Activated T-cell treated with anti-CD3 and anti-CD28 coated beads, Interleukin-2, amount 50 U/mL, for 72 hours (primary cell): ENCODE measurements at regions not wholly inside any gene's neighbourhood (a gene's known extent, or its start where the extent isn't known, plus 50 kb on each side); places are given as distances from the start of the nearest gene placed in this dataset.

ENCODE experiments used
- ATAC-seq, 2 donors: fragments of 150-1000 bp; cut with Tn5 transposase; replicated peaks in 1 of 2; 2 replicates each; pipeline ENCODE4 v1.10.0; 2021; ENCODE audit warnings: moderate library complexity in 2 of 2, mild to moderate bottlenecking in 1 of 2
- DNase-seq, 2 donors: peaks; one replicate each; pipeline ENCODE4 v3.0.0; 2021 to 2022; ENCODE audit warnings: mixed read lengths in 1 of 2
- H3K27ac Mint-ChIP-seq: one replicate; pipeline ENCODE4 v1.8.0; 2022; ENCODE audit warnings: mild to moderate bottlenecking, moderate library complexity, mixed read lengths
- H3K27me3 Mint-ChIP-seq: one replicate; pipeline ENCODE4 v1.8.0; 2022; ENCODE audit warnings: low read depth, mixed read lengths
- H3K36me3 Mint-ChIP-seq, 2 donors: one replicate each; pipeline ENCODE4 v1.8.0; 2022; ENCODE audit warnings: mixed read lengths in 2 of 2, mild to moderate bottlenecking in 1 of 2; ENCODE audit not compliant: insufficient read depth in 2 of 2
- H3K4me1 Mint-ChIP-seq: one replicate; pipeline ENCODE4 v1.8.0; 2022; ENCODE audit warnings: low read depth, mixed read lengths
- H3K4me3 Mint-ChIP-seq, 2 donors: one replicate each; pipeline ENCODE4 v1.8.0; 2022; ENCODE audit warnings: mild to moderate bottlenecking in 2 of 2, mixed read lengths in 2 of 2, moderate library complexity in 2 of 2
- H3K9me3 Mint-ChIP-seq, 2 donors: one replicate each; pipeline ENCODE4 v1.8.0; 2022; ENCODE audit warnings: mixed read lengths in 2 of 2

- peaks cover 0 to 4% of the 10 kb centered on the region in 2 donors for H3K9me3 Mint-ChIP-seq
- no peaks in the 10 kb centered on the region for H3K27me3 Mint-ChIP-seq
- H3K4me3 Mint-ChIP-seq, result peak overlapping the region; percentile 13 to 24
- peak; percentile 64 to 66 for ATAC-seq
- peak overlapping the region; percentile 47 for H3K27ac Mint-ChIP-seq
- H3K4me1 Mint-ChIP-seq, result peaks cover 70% of the 10 kb centered on the region
- peaks cover 0 to 5% of the 10 kb centered on the region in 2 donors for H3K36me3 Mint-ChIP-seq
- DNase-seq, result peak; percentile 14 to 26
These were observed 60.5 kb upstream of the GGTLC1 start for GRCh38 chr20:24049081-24049480.

GRCh38 chr20:24048024-24048611 is 59.5 kb upstream of the GGTLC1 start:
- peaks cover 0 to 4% of the 10 kb centered on the region in 2 donors for H3K9me3 Mint-ChIP-seq
- peak overlapping the region; percentile 47 for H3K27ac Mint-ChIP-seq
- no peaks in the 10 kb centered on the region for H3K27me3 Mint-ChIP-seq
- peaks cover 0 to 5% of the 10 kb centered on the region in 2 donors for H3K36me3 Mint-ChIP-seq
- ATAC-seq (no peak), DNase-seq (no peak)
- H3K4me3 Mint-ChIP-seq, result no peak overlapping the region
- peaks cover 66% of the 10 kb centered on the region for H3K4me1 Mint-ChIP-seq

GRCh38 chr20:24046888-24047287 is 58.3 kb upstream of the GGTLC1 start:
- H3K4me3 Mint-ChIP-seq, result no peak overlapping the region
- H3K4me1 Mint-ChIP-seq, result peaks cover 62% of the 10 kb centered on the region
- H3K27me3 Mint-ChIP-seq, result no peaks in the 10 kb centered on the region
- H3K9me3 Mint-ChIP-seq, result peaks cover 0 to 4% of the 10 kb centered on the region in 2 donors
- H3K36me3 Mint-ChIP-seq, result peaks cover 0 to 5% of the 10 kb centered on the region in 2 donors
- no peak overlapping the region for H3K27ac Mint-ChIP-seq
- ATAC-seq, result no peak
- DNase-seq, result no peak

GRCh38 chr20:24045621-24046318 is 57.2 kb upstream of the GGTLC1 start:
- Mint-ChIP-seq H3K4me3 (peak overlapping the region; percentile 58 to 60), H3K9me3 (peaks cover 1 to 4% of the 10 kb centered on the region in 2 donors), H3K4me1 (peaks cover 53% of the 10 kb centered on the region), H3K27me3 (no peaks in the 10 kb centered on the region), H3K27ac (no peak overlapping the region), H3K36me3 (peaks cover 0 to 5% of the 10 kb centered on the region in 2 donors)
- ATAC-seq, result peak; percentile 91 to 92
- DNase-seq, result peak; percentile 54 to 63

GRCh38 chr20:24043294-24043693 is 54.7 kb upstream of the GGTLC1 start:
- no peak overlapping the region for H3K27ac Mint-ChIP-seq
- H3K9me3 Mint-ChIP-seq, result peaks cover 0 to 1% of the 10 kb centered on the region in 2 donors
- no peak overlapping the region for H3K4me3 Mint-ChIP-seq
- ATAC-seq (no peak), DNase-seq (no peak)
- peaks cover 39% of the 10 kb centered on the region for H3K4me1 Mint-ChIP-seq
- H3K27me3 Mint-ChIP-seq, result no peaks in the 10 kb centered on the region
- H3K36me3 Mint-ChIP-seq, result no peaks in the 10 kb centered on the region

GRCh38 chr20:24042646-24043045 is 54.1 kb upstream of the GGTLC1 start:
- H3K36me3 Mint-ChIP-seq, result no peaks in the 10 kb centered on the region
- no peak overlapping the region for H3K4me3 Mint-ChIP-seq
- no peak overlapping the region for H3K27ac Mint-ChIP-seq
- ATAC-seq, result no peak
- H3K27me3 Mint-ChIP-seq, result no peaks in the 10 kb centered on the region
- peaks cover 33% of the 10 kb centered on the region for H3K4me1 Mint-ChIP-seq
- DNase-seq, result no peak
- H3K9me3 Mint-ChIP-seq, result peaks cover 0 to 1% of the 10 kb centered on the region in 2 donors

GRCh38 chr20:24040896-24041459 is 52.4 kb upstream of the GGTLC1 start:
- H3K4me1 Mint-ChIP-seq, result peaks cover 17% of the 10 kb centered on the region
- no peaks in the 10 kb centered on the region for H3K36me3 Mint-ChIP-seq
- H3K27ac Mint-ChIP-seq, result no peak overlapping the region
- no peak for DNase-seq
- H3K9me3 Mint-ChIP-seq, result peaks cover 0 to 1% of the 10 kb centered on the region in 2 donors
- no peak overlapping the region for H3K4me3 Mint-ChIP-seq
- H3K27me3 Mint-ChIP-seq, result no peaks in the 10 kb centered on the region
- ATAC-seq, result no peak

- Mint-ChIP-seq H3K36me3 (no peaks in the 10 kb centered on the region), H3K27ac (no peak overlapping the region), H3K9me3 (peaks cover 0 to 1% of the 10 kb centered on the region in 2 donors), H3K27me3 (no peaks in the 10 kb centered on the region), H3K4me1 (peaks cover 14% of the 10 kb centered on the region), H3K4me3 (no peak overlapping the region)
- DNase-seq, result no peak
- ATAC-seq, result no peak
These were observed 50.6 kb upstream of the GGTLC1 start for GRCh38 chr20:24039196-24039595.
